Stimulated activated CD8-positive, alpha-beta memory T cell treated with anti-CD3 and anti-CD28 coated beads, Interleukin-12 subunit alpha, Interleukin-12 subunit beta, amount 100 ng/mL, for 4 hours (primary cell): ENCODE measurements at regions not wholly inside any gene's neighbourhood (a gene's known extent, or its start where the extent isn't known, plus 50 kb on each side); places are given as distances from the start of the nearest gene placed in this dataset.
A peak's percentile ranks its signal among the peaks of the same experiment; 100 is the strongest.

Experiments used
- DNase-seq: peaks from one replicate; pipeline ENCODE4 v3.0.0-alpha.2; 2020; ENCODE audit warnings: low read depth

DNA sequence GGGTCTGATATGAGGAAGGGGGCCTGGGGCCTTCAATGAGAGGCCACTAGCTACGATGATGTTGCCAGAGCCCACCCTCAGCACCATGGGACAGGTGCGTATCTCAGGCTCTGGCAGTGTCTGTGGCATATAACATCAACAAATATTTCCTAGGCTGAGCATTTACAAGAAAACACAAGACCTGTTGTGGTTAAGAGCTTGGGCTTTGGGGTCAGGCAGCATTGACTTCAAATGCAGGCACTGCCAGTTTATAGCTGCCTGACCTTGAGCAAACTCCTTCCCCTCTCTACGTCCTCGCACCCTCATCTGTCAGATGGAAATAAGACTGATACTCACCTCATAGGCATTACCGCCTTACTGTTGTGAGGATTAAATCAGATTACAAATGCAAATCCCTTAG lies 156.0 kb downstream of the KATNAL1 start:
- no peak for DNase-seq

DNA sequence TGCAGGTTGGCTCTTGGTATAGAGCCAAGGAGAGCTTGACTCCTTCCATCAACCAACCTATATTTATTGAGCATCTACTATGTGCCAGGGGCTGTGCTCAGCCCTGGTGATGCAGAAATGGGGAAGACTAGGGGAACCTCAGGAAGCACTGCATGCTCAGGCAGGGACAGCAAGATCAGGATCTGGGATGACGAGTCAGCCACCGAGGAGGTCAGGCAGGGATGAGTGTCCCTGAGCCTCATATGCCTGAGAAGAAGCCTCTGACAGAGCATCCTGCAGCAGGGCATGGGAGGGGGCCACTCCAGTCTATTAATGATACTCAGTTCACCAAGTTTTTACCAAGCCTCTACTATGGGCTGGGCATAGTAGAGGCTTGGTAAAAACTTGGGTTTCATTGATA lies 158.1 kb downstream of the KATNAL1 start:
- no peak for DNase-seq

DNA sequence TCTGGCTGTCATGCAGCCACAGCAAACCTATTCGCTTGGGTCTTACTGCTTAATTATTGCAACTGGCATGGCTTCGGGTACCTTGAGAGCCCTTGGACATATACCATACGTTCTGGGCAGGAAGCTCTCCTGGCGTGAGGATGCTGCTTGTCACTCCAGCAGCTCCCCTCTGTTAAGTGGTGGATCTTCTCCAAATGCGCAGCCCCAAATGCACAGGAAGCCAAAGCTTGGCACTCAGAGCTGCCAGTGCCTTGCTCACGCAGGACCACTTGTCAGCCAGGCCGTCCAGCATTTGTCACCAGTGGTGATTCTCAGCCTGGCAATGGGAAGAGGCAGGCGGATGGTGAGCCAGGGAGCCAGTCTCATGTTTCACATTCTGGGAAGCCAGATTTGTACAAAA lies 158.6 kb downstream of the KATNAL1 start:
- DNase-seq = no peak

DNA sequence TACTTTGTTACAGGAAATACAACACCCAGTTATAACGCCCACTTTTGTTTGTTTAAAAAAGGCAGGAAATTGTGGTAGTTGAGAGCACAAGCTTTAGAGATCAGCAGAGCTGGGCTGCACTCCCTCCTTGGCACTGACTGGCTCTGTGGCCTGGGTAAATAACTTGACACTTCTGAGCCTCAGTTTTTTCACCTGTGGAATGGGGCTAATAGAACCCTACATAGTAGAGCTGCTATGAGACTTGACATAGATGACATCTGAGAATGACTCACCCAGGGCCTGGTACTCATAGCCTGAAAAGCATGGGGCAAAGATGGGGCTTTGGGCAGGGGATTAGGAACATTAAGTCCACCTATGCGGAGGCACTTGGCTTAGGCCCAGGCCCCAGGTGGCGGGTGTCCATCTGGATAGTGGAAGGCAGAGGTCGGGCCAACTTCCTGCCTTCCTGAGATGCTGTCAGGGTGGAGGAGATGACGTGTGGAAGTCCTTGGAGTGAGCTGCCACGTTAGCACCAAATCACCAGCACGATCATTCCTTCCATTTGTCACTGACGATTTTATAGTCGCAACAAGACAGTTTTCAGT lies 159.1 kb downstream of the KATNAL1 start:
- no peak for DNase-seq

DNA sequence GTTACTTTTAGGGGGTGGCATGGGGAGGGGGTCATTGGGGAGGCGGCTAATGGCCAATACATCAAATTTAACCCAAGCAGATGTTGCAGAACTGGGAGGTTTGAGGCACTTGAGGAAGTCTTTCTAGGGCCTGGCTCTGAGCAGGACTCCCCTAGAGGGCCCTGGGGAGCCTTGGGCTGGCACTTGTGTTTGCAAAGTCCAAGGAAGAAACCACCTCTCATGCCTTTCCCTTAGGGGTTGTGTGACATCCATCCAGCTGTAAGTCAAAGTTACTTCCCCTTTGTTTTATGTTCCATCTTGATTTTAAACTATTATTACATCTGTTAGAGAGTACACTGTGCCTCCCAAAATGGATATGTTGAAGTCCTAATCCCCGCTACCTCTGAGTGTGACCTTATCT lies 159.9 kb downstream of the KATNAL1 start:
- no peak for DNase-seq

DNA sequence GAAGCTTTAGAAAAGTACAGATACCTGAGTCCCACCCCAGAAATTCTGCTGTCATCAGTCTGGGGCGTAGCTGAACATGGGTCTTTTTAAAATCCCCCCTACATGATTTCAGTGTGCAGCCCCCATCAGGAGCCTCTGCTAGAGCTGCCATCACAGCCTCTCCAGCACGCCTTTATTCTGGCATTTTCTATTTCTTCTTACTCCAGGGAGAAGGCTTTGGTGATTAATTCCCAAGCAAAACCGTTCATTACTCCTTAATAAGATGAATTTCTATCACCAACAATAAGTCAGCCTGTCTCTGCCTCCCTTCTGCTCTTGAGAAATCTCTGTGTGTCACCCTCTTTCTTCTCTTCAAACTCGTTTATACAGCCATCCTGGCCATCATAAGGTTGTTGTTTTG lies 160.3 kb downstream of the KATNAL1 start:
- DNase-seq = no peak

DNA sequence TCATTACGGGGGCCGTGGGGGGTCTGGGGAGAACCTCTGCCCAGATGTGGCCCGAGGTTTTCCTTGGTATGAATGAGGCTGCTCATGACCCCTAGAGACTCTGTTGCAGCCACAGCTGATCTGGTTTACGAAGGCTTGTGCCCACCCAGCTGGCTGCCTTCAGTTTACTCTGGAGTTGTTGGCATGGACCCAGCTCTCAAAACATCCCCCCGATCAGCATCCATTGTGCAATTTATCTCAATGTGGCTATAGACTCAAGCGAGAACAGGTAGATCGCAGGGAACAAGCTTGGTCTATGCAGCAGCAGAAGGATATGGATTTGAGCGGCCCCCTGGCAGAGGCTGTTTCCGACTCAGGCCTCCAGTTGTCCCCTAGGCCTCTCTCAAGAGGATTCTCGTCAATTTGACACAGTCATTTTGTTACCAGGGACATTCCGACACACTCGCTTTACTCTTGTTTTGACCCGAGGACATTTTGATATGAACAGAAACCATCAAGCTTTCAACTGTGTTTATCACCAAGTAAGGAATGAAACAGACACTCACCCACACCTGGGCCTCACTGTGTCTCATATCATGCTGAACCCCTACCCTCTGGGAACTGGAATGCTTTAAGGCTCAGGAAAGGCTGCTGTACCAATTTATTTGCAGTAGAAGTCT lies 161.5 kb downstream of the KATNAL1 start:
- DNase-seq = no peak

DNA sequence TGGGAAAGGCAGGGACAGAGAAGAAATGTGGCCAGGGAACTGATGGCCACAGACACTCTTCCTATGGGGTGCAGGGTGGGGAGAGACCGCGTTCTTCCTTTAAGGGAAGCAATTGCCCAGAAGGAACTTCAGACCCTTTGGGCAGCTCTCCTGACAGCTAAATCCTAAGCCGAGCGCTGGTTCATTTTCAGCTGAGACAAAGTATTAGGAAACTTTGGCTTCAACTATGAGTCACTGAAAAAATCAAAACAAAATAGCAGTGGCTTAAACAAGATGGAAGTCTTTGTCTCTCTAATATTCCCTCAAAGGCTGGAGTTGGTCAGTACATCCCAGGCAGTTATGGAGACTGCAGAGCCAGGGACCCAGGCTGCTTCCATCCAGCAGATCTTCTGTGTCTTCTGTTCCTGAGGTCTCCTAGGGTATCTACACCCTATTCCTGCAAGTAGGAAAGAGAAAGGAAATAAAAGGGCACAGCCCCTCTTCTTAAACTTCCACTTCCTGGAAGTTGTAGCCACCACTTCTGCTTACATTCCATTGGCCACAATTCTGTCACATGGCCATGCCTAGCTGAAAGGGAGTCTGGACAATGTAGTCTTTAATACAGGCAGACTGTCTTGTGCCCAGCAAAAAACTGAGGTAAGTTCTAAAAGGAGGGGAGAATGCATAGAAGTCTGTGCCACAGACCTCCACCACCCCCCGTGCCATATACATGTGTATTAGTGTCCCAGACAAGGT lies 163.5 kb downstream of the KATNAL1 start:
- no peak for DNase-seq

DNA sequence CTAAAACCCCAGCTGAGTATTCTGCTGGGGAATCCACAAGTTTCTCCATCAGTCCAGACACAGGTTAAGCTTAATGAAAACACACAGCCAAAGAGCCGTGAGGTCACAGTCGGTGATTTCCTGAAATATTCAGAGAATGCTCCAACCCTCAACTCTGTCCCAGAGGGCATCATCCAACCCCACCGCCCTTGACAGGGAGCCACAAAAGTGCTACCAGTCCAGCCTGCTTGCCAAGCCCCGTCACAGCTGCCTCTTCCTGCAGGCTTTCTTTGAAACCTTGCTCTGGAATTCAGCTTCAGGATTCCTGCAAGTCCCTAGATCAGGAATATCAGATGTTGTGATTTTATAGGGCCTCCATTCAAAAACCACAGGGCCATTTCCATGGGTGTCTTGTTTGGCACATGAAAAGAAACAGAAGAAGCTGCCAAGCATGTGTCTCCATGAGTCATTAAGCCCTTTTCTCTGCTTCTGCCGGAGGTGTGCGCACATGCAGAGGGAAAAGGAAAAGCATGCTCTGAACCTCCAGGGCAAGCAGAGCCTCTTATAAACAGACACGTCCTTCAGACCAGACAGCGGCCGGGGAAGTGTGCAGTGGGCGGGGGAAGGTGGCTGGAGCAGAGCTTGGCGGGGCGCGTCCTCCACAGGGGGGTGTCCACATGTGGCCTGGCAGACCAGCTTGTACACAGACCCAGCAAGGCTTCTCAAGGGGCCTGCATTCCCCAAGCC lies 164.7 kb downstream of the KATNAL1 start:
- no peak for DNase-seq

DNA sequence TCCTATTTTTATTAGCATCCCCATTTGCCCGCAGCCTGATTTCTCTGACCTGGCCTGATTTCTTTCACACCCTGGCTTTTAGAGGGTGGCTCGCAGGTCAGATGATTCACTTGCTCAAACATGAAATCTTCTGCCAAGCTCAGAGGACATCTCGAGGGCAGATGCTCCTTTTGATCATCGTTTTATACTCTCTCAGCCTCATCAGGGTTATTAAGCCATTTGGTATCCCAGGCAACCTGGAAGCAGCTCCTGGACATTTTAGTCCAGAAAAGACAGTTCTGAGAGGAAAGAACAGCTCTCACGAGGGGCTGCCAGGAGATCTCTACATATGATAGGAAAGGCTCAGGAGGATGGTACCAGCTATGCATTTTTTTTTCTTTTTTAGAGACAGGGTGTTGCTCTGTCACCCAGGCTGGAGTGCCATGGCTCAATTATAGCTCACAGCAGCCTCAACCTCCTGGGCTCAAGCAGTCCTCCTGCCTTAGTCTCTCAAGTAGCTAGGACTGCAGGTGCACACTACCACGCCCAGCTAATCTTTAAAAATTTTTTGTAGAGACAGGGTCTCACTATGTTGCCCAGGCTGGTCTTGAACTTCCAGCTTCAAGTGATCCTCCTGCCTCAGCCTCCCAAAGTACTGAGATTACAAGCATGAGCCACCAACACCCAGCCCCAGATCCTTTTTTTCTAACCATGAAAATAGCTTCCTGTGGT lies 165.4 kb downstream of the KATNAL1 start:
- DNase-seq = no peak

DNA sequence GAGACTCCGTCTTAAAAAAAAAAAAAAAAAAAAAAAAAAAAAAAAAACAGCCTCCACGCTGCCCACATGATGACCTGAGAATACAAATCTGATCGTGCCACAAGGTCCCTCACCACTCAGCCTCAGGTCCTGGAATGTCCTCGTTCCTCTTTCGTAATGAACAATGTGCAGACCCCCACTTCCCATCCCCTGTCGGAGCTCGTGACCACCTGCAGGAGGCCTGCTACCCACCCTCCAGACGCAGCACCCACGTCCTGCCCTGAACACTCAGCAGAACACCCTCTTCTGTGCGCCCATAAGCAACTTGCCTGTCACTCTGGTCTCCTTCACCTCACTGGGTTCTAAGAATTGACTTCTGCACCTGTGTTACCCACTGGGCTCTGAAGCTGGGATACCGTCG lies 166.4 kb downstream of the KATNAL1 start:
- no peak for DNase-seq

DNA sequence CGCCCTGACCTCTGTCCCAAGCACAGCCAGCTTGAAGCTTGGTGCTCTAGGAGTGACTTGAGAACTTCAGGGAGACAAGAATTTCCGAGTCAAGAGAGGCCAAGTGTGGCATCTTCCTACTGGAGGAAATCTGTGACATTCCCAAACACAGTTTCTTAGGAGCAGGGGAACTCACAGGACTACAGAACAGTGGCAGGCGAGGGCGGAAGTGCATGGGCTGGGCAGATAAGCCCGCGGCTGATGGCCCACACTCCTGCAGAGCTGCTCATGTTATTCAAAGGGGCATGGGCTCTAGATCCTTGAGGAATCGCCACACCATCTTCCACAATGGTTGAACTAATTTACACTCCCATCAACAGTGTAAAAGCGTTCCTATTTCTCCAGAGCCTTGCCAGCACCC lies 168.8 kb downstream of the KATNAL1 start:
- DNase-seq = no peak

DNA sequence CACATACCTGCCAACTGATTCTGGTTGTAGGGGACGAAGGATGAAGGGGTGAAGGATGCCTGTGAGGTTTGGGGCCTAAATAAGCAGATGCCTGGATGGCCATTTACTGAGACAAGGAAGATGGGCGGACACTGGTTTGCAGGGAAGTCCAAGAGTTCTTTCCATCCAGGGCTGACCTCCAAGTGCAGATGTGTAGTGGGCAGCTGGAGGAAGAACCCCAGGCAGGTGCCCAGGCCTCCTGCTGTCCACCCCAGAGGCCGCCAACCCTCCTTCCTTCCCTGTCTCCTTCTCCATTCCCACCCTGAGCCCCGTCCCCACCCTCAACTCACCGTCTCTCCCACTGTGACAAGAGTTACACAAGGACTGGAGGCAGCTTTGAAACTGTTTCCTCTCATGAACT lies 171.5 kb downstream of the KATNAL1 start:
- DNase-seq = no peak

DNA sequence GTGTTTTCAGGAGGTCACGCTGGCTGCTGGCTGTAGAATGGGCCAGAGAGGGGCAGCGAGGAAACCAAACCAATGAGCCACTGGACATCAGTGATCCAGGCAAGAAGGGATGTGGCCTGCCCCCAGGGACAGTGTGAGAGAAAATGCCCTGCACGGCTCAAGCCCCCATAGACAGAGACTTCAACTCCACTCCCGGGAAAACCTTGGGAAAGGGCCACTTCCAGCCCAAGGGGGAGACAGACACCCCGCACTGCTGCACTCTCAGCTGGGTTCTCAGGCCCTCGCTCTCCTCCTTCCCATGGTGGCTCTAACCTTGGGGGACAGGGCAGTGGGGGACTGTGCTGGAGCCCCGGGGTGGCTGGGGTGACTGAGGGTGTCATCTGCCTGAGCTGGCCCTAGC lies 172.0 kb downstream of the KATNAL1 start:
- DNase-seq = no peak

DNA sequence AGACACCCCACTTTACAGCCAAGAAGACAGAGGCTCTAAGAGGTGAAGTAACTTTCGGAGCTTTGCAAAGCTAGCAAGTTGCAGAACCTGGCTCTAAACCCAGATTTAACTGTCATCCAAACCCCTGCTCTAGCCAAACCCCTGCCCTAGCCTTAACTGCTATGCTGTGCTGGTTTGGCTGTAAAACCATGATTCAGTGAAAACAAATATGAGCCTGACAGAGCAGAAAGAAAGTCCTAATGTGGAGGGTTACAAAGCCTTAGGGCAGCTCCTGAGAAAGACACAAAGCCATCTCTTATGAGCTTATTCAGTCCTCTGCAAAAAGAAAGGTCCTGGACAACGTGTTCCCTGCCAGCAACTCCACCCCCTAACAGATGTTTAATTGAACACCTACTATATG lies 172.8 kb downstream of the KATNAL1 start:
- DNase-seq = no peak

DNA sequence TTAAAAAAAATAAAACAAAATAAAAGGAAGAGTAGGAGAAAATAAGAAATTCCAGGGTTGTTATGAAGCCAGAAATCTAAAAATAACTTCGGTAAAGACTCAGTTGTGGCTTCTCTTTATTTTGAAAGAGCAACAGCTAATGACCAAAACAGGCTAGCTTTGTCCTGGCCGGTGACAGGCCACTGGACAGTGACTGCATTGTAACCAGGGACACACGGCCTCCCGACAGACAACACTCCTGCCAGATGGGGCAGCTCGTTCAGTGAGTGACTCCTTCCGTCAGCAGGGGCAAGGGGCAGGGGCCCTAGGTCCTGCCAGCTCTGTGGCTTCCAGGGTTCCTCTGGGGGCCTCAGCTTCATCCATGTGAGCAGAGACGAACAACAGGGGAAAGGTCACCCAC lies 173.4 kb downstream of the KATNAL1 start:
- DNase-seq = no peak

DNA sequence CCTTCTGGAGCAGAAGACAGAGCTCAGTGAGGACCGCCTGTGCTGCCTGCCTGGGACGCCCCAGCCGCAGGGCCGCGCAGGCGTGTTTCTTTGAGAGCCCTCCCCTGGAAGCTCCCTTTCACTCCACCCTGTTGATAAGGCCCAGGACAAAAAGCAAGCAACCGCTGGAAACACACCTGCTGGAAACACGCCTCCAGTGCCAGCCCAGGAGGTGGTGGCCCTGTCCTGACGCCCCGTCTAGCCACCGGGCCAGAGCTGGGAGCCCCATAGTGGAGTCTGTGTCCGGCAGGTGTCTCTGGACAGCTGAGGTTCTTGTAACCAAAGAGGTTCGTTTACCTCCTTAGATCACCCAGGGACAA lies 173.8 kb downstream of the KATNAL1 start:
- DNase-seq = no peak

DNA sequence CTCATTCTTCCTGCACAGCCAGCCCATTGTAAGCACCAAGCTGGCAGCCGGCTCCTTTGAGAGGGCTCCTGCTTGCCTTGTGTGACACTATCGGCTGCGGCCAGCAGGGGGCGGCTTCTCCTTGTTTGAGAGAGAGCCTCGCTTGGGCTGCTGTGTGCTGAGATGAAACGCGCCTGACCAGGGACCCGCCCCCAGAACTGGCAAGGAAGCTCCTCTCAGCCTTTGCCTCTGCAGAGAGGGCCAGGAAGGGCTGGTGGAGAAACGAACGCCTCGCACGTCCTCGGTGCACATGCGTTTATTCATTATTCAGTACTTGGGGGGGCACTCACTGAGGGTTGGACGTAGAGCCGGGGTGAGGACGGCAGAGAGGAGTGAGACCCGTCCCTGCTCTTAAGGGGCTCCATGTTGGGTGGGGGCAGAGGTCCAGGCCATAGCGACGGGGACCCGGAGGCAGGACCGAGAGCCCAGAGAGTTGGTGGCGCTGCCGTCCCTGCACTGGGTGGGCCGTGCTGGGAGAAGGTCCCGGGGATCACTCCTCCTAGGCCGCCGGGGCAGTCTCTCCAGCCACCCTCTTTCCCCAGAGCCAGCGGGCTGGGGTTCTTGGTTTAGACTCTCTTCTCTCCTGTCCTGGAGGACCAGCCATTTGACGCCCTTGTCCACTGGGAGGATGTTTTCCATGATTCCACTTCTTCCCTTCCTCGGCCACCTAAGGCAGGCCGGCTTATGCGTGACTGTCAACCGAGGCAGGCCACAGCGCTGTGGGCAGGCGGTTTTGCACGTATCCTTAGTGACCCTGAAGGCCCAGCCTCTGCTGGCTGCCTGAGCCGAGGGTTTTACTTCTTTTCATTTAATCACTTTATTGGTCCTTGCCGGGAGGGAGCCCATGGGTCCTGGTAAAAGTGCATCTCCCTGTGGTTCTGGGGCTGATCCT lies 174.5 kb downstream of the KATNAL1 start:
- peak; percentile 84 for DNase-seq

DNA sequence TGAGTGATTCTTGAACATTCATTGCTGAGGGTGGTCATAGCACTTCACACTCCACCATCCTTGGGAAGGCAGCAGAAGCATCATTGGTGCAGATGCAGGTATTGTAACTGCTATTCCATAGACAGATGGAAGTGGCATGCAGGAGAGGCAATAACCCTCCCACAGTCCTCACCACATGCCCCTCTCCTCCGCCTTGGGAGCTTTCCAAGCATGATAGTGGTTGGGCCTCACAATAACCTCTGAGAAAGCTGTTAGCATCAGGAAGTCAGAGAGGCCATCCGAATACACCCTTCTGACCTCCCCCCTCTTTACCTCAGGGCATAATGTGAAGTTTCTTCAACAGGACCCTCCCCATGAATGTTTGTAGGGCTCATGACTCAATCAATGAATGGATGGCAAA lies 177.9 kb downstream of the KATNAL1 start:
- DNase-seq = no peak

DNA sequence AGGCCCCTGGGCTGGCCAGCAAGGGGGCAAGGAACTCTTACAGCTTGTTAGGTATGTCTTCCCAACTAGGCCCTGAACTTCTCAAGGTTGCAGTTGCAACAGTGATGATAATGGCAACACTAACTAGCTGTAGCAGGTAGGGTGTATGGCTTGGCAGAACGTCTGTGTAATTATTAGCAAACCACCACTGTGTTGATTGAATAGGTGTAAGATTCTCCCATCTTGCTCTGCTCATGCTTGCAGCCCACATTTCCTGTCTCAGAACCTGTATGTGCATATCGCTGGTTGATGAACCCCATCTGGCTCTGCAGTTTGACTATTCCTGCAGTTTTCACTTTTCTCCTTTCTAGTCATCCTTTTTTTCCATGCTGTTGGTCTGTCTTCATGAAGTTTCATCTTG lies 178.8 kb downstream of the KATNAL1 start:
- no peak for DNase-seq

DNA sequence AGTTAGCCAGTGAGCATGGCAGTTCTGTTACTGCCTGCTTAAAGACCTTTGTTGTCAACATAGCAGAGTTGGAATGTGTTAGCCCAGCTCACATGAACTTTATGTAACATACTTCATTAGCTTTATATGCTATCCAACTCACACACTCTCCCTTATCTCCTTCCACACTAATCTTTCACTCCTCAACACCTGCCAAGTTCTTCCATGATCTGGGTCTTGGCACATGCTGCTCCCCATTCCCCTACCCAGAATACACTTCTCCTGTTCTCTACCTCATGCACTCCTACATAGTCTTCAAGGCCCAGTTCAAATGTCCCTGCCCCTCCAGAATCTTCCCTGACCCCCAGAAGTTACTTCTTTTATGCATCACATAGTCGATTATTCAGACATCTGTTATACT lies 179.3 kb downstream of the KATNAL1 start:
- no peak for DNase-seq
